ENCODE measurements at regions not wholly inside any gene's neighbourhood (a gene's known extent, or its start where the extent isn't known, plus 50 kb on each side); places are given as distances from the start of the nearest gene placed in this dataset.

- H3K4me3 ChIP-seq (ENCODE audit: insufficient read depth, low read length, poor library complexity, severe bottlenecking) = no peak overlapping the region
- no peaks in the 10 kb centered on the region for H3K36me3 ChIP-seq (ENCODE audit: low read length)
- H3K9ac ChIP-seq (ENCODE audit: low read length) = no peak overlapping the region
- no peaks in the 10 kb centered on the region for H3K9me2 ChIP-seq (replicated peaks; ENCODE audit: insufficient read depth, low read length)
- H3K27me3 ChIP-seq (ENCODE audit: low read length) = no peaks in the 10 kb centered on the region
- H4K20me1 ChIP-seq (ENCODE audit: low read depth, low read length) = no peaks in the 10 kb centered on the region
- no peaks in the 10 kb centered on the region for H3K9me3 ChIP-seq (ENCODE audit: insufficient read depth, low read length)
- no peak overlapping the region for H3K27ac ChIP-seq (ENCODE audit: low read depth, low read length)
- no peak overlapping the region for H2AFZ ChIP-seq (ENCODE audit: low read depth, low read length, severe bottlenecking)
- no peaks in the 10 kb centered on the region for H3F3A ChIP-seq (ENCODE audit: insufficient read depth)
- TF ChIP-seq EZH2phosphoT487 (conservative IDR thresholded peaks at IDR 0.05; ENCODE audit: low read length) = no peak
- H3K79me2 ChIP-seq (ENCODE audit: insufficient read depth, low read length) = no peaks in the 10 kb centered on the region
- H3K4me2 ChIP-seq (ENCODE audit: low read depth, low read length, poor library complexity, severe bottlenecking) = no peak overlapping the region
Measured at GRCh38 chrX:143935601-143936000, 51.7 kb downstream of the UBE2NL start.

DNA sequence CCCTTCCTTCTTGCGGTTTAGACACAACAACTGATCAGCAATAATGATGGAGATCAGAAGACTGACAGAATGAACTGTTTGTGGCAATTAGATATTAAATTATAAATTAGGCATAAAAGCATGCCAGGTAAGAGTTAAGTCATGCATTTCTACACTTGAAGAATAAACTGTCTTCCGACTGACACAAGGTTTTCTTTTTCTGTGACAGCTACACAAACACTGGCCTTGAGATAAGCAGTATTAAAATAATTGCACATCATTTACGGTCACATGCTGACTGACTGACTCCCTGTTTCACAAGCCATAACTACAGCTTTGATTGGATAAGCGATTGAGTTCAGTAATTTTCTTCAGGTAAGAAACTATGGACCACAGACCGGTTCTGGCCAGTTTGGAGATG is 56.2 kb downstream of the UBE2NL start:
- Histone ChIP-seq H3K9me2 (replicated peaks; ENCODE audit: insufficient read depth, low read length) (no peaks in the 10 kb centered on the region), H3K79me2 (ENCODE audit: insufficient read depth, low read length) (no peaks in the 10 kb centered on the region), H3K27ac (ENCODE audit: low read depth, low read length) (no peak overlapping the region), H3K36me3 (ENCODE audit: low read length) (no peaks in the 10 kb centered on the region), H2AFZ (ENCODE audit: low read depth, low read length, severe bottlenecking) (no peak overlapping the region), H3K27me3 (ENCODE audit: low read length) (no peaks in the 10 kb centered on the region), H3K9ac (ENCODE audit: low read length) (no peak overlapping the region), H3K4me3 (ENCODE audit: insufficient read depth, low read length, poor library complexity, severe bottlenecking) (no peak overlapping the region), H3K4me2 (ENCODE audit: low read depth, low read length, poor library complexity, severe bottlenecking) (no peak overlapping the region), H4K20me1 (ENCODE audit: low read depth, low read length) (no peaks in the 10 kb centered on the region), H3K9me3 (ENCODE audit: insufficient read depth, low read length) (no peaks in the 10 kb centered on the region), H3F3A (ENCODE audit: insufficient read depth) (no peaks in the 10 kb centered on the region)
- TF ChIP-seq, protein P1, sequence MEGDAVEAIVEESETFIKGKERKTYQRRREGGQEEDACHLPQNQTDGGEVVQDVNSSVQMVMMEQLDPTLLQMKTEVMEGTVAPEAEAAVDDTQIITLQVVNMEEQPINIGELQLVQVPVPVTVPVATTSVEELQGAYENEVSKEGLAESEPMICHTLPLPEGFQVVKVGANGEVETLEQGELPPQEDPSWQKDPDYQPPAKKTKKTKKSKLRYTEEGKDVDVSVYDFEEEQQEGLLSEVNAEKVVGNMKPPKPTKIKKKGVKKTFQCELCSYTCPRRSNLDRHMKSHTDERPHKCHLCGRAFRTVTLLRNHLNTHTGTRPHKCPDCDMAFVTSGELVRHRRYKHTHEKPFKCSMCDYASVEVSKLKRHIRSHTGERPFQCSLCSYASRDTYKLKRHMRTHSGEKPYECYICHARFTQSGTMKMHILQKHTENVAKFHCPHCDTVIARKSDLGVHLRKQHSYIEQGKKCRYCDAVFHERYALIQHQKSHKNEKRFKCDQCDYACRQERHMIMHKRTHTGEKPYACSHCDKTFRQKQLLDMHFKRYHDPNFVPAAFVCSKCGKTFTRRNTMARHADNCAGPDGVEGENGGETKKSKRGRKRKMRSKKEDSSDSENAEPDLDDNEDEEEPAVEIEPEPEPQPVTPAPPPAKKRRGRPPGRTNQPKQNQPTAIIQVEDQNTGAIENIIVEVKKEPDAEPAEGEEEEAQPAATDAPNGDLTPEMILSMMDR (IDR thresholded peaks at IDR 0.05; ENCODE audit: insufficient read depth, low read length, poor library complexity, severe bottlenecking) = no peak
- no peak for TF ChIP-seq EZH2phosphoT487 (conservative IDR thresholded peaks at IDR 0.05; ENCODE audit: low read length)

GRCh38 chrX:143945171-143945570 is 61.3 kb downstream of the UBE2NL start:
- Histone ChIP-seq H2AFZ (ENCODE audit: low read depth, low read length, severe bottlenecking) (no peak overlapping the region), H3K9me3 (ENCODE audit: insufficient read depth, low read length) (no peaks in the 10 kb centered on the region), H3K27me3 (ENCODE audit: low read length) (no peaks in the 10 kb centered on the region), H3K79me2 (ENCODE audit: insufficient read depth, low read length) (no peaks in the 10 kb centered on the region), H3K4me3 (ENCODE audit: insufficient read depth, low read length, poor library complexity, severe bottlenecking) (no peak overlapping the region), H3K9ac (ENCODE audit: low read length) (no peak overlapping the region), H3K36me3 (ENCODE audit: low read length) (no peaks in the 10 kb centered on the region), H3K9me2 (replicated peaks; ENCODE audit: insufficient read depth, low read length) (no peaks in the 10 kb centered on the region), H3F3A (ENCODE audit: insufficient read depth) (no peaks in the 10 kb centered on the region), H4K20me1 (ENCODE audit: low read depth, low read length) (no peaks in the 10 kb centered on the region), H3K27ac (ENCODE audit: low read depth, low read length) (no peak overlapping the region), H3K4me2 (ENCODE audit: low read depth, low read length, poor library complexity, severe bottlenecking) (no peak overlapping the region)
- TF ChIP-seq, protein P1 (IDR thresholded peaks at IDR 0.05; ENCODE audit: insufficient read depth, low read length, poor library complexity, severe bottlenecking) = no peak
- TF ChIP-seq EZH2phosphoT487 (conservative IDR thresholded peaks at IDR 0.05; ENCODE audit: low read length) = no peak

DNA sequence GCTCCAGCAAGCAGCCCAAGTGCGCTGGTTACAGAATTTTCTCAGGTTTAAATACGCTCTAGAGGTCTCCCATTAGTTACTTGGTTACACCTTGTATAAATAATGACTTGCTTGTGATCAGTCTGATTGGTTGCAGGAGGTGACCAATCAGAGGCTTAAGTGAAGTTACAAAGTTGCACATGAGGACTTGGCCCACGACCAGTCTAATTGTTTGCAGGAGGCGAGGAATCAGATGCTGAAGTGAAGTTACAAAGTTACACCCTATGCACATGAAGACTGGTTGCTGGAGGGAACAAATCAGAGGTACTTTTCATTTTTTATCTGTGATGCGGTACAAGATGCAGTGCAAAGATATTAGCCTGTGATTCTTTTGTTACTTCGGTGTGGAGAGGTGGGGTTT is 80.7 kb downstream of the UBE2NL start:
- Histone ChIP-seq H3K4me3 (ENCODE audit: insufficient read depth, low read length, poor library complexity, severe bottlenecking) (no peak overlapping the region), H3K79me2 (ENCODE audit: insufficient read depth, low read length) (no peaks in the 10 kb centered on the region), H2AFZ (ENCODE audit: low read depth, low read length, severe bottlenecking) (no peak overlapping the region), H4K20me1 (ENCODE audit: low read depth, low read length) (no peaks in the 10 kb centered on the region), H3K9ac (ENCODE audit: low read length) (no peak overlapping the region), H3K9me2 (replicated peaks; ENCODE audit: insufficient read depth, low read length) (no peaks in the 10 kb centered on the region), H3K4me2 (ENCODE audit: low read depth, low read length, poor library complexity, severe bottlenecking) (no peak overlapping the region), H3F3A (ENCODE audit: insufficient read depth) (no peaks in the 10 kb centered on the region), H3K9me3 (ENCODE audit: insufficient read depth, low read length) (no peaks in the 10 kb centered on the region), H3K36me3 (ENCODE audit: low read length) (no peaks in the 10 kb centered on the region), H3K27ac (ENCODE audit: low read depth, low read length) (no peak overlapping the region), H3K27me3 (ENCODE audit: low read length) (no peaks in the 10 kb centered on the region)
- no peak for TF ChIP-seq EZH2phosphoT487 (conservative IDR thresholded peaks at IDR 0.05; ENCODE audit: low read length)
- TF ChIP-seq, protein P1 (IDR thresholded peaks at IDR 0.05; ENCODE audit: insufficient read depth, low read length, poor library complexity, severe bottlenecking) = no peak

Data from SU-DHL-6 (cell line).